Medulla oblongata (tissue), 1 donor: ENCODE measurements at regions not wholly inside any gene's neighbourhood (a gene's known extent, or its start where the extent isn't known, plus 50 kb on each side); places are given as distances from the start of the nearest gene placed in this dataset.
A peak's percentile ranks its signal among the peaks of the same experiment; 100 is the strongest.

Experiments used
- DNase-seq: peaks from one replicate; pipeline ENCODE4 v3.0.0-alpha.2; 2015; ENCODE audit errors: extremely low spot score

DNA sequence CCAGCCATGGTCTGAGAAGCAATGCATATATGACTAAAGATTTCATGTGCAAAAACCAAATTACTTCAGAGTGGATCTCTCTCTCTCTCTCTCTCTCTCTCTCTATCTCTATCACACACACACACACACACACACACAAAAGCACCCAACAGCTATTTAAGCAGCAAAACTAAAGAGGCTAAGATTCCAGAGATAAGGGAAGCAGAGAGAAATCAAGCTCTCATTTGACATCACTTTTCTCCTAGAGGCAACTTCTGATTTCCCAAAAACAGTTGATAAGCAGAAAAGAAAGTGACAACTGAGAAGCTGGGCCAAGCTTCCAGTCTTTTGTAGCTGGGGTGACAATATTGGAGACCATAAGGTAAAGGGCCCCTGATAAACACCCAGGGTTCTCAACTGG is 526.0 kb upstream of the NR2F2 start:
- no peak for DNase-seq

DNA sequence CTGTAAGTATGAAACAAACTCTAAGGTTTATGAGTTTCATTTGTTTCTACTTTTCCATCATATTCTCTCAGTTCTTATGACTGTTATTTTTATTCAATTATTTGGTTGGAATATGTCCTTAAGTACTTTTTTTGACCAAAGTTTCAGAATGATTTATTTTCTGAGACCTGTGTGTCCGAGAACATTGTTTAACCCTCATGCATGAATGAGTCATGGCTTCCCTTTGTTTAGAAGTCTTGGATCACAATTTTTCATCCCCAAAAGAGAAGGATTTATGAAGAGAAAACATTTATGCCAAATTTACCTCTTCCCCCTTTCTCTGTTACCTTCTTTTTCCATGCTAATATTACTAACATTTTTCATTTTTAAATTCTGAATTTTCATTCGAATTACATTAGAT is 518.0 kb upstream of the NR2F2 start:
- no peak for DNase-seq

DNA sequence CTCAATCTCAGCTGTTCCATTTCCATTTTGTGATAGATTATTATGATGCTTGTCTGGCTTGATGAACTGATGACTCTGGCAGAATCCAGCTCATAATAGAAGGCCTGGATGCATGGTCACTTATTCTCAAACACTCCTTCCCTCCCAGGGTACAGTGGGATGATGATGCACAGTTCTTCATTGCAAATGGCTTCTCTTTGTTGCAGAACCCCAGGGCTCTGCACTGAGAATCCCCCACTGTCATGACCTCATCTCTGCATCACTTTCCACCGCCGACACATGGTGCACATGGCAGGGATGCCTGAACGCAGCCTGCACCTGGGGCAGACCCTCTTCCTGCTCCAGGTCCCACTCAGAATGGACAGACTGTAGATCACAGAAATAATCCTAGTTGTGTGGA is 515.6 kb upstream of the NR2F2 start:
- no peak for DNase-seq

DNA sequence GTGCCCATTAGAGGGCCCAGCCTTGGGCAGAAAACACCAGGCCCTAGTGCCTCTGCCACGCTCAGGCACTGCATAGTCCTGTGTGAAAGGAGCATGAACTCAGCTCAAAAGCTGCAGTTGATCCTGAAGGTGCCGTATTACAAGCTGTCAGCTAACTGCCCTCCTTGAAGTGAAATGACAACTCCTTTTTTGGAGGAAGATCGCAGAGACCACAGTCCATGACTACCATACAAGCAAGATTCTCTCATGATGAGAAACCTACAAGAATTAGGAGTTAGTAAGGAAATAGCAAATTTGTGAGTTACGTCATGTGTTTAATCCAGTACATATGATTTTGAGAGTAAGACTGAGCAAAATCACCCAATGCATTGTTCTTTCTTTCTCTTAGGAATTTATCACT is 513.9 kb upstream of the NR2F2 start:
- no peak for DNase-seq

DNA sequence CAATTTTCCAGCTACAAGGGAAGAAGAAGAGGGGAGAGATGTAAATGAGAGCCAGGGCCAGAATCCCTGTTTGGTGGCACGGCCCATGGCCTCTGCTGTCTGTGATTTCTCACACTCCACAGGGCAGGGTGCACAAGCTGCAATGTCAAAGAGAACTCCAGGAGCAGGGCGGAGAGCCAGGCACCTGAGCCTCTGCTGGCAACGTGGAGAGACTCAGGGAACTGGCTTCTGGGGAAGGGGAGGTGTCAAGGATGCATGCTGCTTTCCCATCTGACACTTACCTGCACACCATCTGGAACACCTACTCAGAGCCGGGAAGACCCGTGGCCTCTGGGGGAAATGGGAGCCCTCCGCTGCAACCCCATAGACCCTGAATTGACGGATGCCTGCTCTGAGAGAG is 507.5 kb upstream of the NR2F2 start:
- DNase-seq: no peak

DNA sequence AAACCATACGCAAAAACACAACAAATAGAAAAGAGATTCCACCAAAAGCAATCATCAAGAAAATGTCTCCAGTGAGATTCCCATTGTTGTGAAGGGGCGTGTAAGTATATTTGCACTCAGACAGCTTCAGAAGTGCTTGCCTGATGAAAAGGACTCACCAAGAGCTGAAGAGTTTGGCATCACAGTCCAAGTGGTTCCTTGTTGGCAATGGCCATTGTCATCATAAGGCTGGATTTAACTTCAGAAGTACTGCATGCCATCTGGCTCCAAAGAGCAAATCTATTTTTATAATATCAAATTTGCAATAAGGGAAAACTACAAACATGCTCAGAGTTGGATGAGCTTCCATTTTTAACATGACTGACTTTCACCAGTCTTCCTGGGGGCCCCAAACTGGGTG is 505.3 kb upstream of the NR2F2 start:
- DNase-seq: no peak

DNA sequence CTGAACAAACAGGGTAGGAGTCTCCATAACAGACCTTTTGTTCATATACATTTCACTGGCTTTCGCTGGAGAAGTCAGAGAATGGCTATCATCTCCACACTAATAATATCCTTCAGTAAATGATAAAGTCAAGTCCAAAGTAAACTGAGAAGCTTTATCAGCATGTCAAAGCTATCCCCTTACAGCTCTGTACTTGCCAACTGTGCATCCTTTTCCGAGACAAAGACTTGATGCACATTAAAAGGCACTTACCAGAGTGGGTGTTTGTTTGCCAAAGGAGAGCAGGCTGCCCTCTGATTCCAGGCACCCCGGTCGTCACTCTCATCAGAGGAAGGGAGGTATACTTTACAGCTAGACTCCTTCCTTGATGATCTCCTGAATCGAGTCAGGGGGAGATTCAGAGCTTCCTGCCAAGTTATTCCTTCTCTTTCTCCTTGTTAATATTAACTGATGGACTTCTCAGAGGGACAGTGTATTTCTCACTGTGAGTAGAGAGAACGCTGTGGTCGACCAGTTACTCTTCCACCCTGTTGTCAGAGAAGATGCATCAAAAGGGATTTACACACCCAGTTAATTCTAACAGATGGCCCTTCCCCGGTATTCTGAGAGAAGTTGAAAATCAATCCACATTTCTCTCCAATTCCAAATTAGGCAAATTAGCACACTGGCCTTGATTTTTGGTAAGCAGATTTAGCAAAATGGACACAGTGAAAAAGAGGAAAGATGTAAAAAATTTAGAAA is 504.7 kb upstream of the NR2F2 start:
- no peak for DNase-seq

DNA sequence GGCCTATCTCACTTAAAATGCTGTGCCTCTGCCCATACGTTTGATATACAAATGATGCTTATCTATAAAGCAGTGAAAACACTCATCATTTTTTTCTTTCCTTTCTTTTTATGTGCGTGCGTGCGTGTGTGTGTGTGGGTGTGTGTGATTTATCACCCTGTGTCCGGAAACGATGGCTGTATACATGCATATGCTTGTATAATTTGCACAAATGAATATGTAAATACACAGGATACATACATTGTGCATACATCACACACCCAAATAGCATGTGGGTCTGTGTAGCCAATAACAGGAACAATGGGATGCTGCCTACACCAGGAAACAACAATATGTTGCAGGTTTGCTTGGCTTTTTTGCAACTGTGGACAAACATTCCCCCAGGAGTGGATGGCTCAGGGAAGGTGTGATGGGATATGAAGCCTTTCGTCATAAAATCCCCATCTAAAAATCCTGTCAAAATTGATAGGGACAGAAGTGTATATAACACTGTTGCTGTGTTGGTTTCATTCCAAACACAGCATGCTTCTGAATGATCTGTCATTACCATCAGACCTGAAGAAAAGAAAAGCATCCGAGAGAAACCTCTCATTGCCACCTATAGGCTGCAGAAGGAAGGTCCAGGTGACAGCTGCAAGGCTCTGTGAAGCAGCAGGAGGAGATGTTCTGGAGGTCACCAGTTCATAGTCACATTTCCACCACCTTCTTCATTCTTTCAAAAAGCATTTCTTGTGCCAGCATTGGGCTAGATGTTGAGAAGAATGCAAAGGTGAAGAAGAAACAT is 503.9 kb upstream of the NR2F2 start:
- no peak for DNase-seq

DNA sequence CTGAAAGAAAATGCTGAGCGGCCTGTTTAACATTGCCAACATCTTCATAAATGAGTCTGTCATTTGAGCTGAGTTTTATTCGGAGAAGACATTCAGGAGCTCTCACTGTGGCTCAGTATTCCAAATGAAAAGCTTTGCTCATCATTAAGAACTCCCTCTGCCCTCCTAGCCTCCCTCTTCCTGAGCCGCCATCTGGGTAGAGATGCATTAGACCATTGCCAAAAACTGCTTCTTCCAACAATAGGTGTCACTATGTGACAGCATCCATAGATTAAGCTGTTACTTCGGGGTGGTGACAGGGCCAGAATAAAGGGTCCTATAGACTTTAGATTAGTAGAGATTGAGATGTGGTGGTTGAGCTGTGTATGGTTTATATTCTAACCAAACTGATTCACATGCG is 501.4 kb upstream of the NR2F2 start:
- no peak for DNase-seq

DNA sequence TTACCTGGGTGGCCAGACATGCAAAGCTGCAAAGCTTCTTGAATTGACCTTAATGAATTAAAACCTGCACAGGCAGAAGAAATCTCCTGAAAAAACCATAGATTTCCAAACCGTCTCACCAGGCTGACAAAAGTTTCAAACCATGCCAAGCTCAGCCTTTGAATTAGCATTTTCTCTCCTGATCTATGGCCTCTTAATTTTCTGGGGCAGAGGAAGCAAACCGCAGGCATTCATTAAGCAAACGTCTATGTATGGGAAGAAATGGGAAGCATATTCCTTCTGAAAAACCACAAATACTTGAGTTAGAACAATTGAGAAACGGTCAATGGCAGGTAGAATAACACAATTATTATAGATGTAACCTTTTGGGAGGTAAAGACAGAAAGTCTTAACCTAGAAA is 500.2 kb upstream of the NR2F2 start:
- no peak for DNase-seq

DNA sequence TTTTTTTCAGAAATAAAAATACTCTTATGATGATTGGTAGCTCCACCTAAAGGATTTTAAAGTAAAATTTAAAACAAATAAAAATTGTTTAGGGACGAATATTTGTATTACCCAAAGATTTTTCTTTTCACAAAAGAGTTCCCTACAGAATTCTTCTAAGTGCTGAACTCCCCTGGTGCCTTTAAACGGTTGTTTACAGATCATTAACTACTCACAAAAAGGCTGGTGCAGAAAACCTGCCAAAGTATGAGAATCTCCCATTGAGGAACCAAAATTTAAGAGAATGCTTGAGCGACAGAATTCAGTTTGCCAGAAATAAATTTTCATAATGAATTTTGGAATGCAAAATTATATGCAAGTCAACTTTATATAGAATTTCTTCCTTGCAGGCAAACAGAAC is 497.8 kb upstream of the NR2F2 start:
- peak; percentile 7 for DNase-seq

DNA sequence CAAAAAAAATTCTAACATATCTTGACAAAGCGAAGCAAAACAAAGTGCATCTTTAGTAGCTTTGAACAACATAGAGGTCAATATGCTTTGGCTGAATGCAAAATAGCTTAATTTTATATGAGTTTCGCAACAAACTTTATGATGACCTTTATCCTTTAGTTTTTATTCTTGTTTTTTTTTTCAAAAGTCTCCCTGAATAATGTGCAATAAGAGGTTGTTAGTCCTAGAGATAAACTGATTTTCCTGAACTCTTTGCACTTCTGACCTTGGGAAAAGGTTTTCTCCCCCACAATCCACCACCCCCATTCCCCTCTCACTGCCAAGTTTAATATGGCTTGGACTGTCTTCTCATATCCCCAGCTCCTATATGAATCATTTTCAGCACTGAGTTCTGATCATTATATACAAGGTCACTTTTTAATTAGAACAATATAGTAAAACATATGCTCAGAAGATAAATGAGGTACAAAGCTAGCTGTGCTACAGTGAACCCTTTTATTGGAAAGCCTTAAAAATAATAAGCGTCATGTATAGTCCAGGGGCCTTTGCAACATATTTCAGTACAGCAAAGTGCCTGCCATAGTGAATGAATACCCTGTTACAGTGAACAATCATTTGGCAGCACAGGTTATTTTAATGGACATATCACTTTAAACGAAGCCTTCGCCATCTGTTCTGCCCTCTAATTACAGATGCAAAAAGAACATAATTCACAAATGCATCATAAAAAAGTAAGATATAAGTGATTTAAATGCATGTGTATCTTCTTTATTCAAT is 496.3 kb upstream of the NR2F2 start:
- DNase-seq: no peak

DNA sequence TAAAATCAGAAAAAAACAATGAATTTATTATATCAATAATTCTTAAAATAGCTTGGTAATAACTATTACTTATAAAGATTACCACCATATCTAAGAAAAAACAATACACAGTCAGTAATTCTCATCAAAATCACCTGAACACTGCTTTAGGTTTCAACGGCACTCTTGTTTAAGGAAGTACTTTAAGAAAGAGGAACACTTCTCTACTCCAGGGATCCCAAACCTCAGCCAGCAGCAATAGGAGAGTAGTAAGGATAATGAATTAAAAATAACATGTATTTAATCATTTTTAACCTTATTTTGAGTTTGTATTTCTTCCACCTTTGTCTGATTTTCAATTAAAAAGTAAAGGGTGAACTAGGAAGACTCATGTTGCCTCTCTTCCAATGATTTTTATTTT is 494.0 kb upstream of the NR2F2 start:
- no peak for DNase-seq

DNA sequence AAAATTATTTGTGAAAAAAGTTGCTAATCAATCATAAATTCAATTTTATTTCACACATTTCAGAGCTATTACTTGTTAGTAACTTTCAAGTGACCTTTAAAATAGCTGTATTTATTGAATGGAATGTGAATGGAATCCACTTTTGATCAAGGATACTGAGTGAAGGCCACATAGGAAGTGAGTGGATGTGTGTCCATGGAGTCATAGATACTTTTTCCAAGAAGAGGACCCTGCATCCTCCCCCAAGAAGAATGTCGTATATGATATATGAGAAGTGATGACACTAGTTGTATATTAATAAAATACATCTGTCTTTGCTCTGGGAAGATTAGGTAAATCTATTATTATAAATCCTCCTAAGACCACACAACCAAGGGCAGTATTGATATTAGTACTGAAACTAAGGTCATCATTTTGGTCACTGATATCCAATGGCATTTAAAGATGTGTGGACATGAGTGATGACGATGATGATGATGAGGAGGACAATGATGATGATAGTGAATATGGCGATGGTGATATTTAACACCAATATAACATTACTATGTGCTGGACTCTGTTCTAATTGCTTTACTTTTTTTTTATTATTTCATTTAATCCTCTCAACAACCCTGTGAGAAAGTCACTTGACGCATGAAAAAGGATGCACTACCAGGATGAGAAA is 493.0 kb upstream of the NR2F2 start:
- DNase-seq: no peak

DNA sequence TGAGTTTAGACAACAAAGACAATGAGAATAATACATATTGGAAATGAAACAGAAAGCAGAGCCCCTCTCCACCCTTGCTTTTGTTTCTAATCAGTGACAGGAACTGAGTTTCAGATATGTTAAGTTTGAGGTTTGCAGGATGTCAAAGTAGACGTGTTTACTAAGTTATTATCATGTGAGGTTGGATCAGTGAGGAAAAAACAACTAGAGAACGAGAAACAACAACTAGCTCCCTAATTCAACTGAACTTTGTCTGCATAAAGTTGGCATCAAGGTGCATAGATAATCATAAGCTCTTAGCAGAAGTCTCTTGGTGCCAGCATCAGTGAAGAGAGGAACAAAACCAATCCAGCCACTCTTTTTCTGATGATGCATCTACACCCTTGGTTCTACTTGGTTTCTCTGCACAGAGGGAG is 491.1 kb upstream of the NR2F2 start:
- no peak for DNase-seq

DNA sequence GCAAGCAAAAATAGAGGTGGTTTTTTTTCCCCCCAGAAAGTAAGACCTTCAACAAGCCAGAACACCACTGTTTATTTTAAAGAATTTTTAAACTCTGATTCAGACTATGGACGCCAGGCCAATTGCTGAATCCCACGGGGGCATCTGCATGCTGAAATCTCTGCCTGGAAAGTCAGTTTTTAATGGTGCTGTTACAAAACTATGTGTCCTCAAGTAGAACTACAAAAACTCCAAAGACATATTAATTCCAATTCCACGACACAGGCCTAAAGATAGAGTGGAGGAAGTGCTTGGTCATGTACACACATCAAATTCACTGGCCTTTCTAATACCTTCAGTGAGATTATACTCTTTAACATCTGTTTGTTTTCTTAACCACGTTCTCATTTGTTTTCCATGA is 490.5 kb upstream of the NR2F2 start:
- no peak for DNase-seq

DNA sequence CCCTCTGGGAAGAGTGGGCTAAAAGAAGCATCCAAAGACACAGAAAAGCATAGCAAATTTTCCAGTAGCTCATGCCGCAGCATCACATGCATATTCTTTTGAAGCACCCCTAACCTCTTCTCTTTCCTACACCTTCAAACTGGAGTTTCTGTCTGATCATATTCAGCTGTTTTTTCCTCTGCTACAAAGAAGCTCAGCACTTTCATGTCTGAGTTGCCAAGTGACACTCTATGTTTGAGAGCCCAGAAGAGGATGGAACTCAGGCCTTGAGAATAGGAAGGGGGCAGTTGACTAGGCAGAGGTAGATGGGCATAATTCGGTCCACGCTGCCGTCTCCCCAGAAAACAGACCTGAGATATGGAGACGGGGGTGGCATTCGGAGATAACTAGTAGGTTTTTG is 489.6 kb upstream of the NR2F2 start:
- no peak for DNase-seq

DNA sequence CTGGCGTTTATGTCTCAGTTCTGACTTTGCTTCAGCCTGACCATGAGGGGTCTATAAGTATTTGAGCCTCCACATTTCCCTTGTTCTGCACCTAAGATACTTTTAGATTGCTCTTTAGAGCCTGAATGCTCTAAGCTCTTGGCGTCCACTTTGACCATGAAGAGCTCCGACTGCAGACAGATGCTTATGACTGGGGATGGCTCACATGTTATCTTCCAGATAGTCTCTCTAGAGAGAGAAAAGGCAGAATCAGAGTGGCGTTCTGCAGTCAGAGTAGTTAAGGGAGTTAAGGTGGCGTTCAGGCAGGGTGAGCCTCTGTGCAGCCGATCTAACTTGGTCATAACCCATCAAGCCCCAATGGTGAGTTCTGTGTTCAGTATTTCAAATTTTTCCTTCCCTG is 487.9 kb upstream of the NR2F2 start:
- no peak for DNase-seq

DNA sequence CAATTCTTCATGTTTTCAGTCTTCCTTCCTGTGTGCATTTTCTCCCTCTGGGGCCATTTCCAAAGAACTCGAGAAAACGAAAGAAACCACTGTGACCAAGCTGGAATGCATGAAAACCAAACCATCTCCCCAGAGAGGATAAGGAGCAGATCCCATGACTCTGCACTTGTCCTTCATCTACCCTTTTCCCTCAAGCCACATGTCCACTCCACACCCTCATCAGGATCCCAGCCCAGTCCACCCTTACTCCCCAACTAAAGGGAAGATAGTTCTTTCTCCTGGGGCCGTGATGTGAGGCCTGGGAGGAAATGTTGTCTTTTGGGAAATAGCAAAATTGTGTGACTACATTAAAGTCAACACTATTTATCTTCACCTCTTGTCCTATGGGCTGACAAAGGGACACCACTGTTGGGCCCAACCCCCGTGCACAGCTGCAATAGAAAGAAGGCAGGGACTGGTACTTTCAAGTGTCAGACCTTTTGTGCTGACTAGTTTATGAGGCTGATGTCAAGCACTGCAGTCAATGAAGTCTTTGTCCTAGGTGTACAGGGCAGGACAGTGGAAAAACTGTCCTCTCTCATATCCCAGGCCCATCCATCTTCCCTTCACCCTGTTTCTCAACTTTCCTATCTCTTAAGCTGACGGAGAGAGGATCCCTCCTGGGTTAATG is 487.1 kb upstream of the NR2F2 start:
- DNase-seq: peak; percentile 63

DNA sequence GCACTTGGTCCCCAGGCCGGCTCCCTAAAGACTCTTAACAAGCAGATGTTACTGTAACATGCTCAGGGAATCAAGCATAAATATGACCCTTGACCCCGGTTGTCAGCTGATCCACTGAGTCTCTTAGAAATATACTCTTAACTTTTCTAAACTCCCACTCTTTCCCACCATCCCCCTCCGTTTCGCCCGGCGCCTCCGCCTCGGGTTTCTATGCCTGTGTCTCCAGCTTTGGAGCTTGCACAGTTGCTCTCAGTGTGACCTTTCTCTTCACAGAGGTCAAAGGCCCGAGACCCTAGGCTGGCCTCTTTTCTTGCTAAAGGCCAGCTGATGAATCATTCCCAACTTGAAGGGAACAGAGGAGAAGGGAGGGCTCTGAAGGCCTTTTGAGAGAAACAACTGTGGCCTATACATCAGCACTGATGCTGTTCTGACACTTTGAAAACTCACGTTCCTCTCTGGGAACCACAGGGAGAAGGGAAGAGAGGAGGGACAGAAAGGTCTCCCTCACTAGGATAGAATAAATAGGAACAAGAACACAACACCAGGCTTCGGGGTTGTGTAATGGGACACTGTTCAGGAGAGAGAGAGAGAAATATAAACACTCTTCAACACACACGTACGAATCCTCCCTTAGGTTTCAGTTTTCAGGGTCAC is 484.5 kb upstream of the NR2F2 start:
- DNase-seq: no peak

DNA sequence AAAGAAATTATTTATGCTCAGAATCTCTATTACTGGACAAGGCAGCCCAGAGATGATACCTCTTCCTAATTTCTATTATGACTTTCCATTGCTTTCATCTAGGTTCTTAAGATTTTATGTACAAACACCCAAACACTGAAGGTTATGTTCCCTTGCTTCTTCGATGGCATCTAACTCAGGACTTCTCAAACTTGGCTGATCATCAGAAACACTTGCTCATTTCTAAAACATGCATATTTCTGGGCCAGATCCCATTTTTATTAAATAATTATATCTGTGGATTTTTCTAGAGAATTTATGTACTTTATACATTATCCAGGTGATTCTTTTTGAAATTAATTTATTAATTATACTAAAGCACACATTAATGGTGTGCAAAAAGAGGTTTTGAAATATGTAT is 482.4 kb upstream of the NR2F2 start:
- DNase-seq: no peak
